A673 (cell line): ENCODE measurements at regions not wholly inside any gene's neighbourhood (a gene's known extent, or its start where the extent isn't known, plus 50 kb on each side); places are given as distances from the start of the nearest gene placed in this dataset.

ENCODE experiments used
- CTCF ChIP-seq: fragments of 300-800, 200-600 bp; sonication (generic); conservative IDR thresholded peaks from 2 replicates; pipeline ENCODE4 v1.5.1; 2017; ENCODE audit warnings: low read depth, mild to moderate bottlenecking, antibody characterized with exemption, low read length, moderate library complexity, mixed read lengths
- EZH2 ChIP-seq: fragments of 200-600 bp; sonication (generic); IDR thresholded peaks from 2 replicates; pipeline ENCODE4 v1.6.1; 2017; ENCODE audit warnings: borderline replicate concordance, low read depth, mild to moderate bottlenecking, mixed read lengths, antibody characterized with exemption, low read length; ENCODE audit not compliant: poor library complexity, severe bottlenecking

GRCh38 chr11:119850822-119851409, 121.9 kb upstream of the NECTIN1 start:
- TF ChIP-seq CTCF (no peak), EZH2 (no peak)
